ENCODE measurements at regions not wholly inside any gene's neighbourhood (a gene's known extent, or its start where the extent isn't known, plus 50 kb on each side); places are given as distances from the start of the nearest gene placed in this dataset.

GRCh38 chr5:33049842-33050241 lies 338.7 kb downstream of the NPR3 start:
- Histone ChIP-seq H3K9ac (ENCODE audit: low read length) (no peak overlapping the region), H3K27me3 (ENCODE audit: control insufficient read depth, insufficient read depth, low read length) (no peaks in the 10 kb centered on the region), H3K36me3 (ENCODE audit: control insufficient read depth, insufficient read depth, low read length) (no peaks in the 10 kb centered on the region), H3K4me3 (ENCODE audit: low read length) (no peak overlapping the region), H3K27ac (ENCODE audit: low read depth, low read length) (no peak overlapping the region), H3K4me1 (ENCODE audit: control insufficient read depth, insufficient read depth, low read length) (no peaks in the 10 kb centered on the region)

- no peak overlapping the region for H3K27ac ChIP-seq (ENCODE audit: low read depth, low read length)
- H3K4me1 ChIP-seq (ENCODE audit: control insufficient read depth, insufficient read depth, low read length): no peaks in the 10 kb centered on the region
- H3K4me3 ChIP-seq (ENCODE audit: low read length): no peak overlapping the region
- H3K9ac ChIP-seq (ENCODE audit: low read length): no peak overlapping the region
- H3K27me3 ChIP-seq (ENCODE audit: control insufficient read depth, insufficient read depth, low read length): no peaks in the 10 kb centered on the region
- no peaks in the 10 kb centered on the region for H3K36me3 ChIP-seq (ENCODE audit: control insufficient read depth, insufficient read depth, low read length)
These were observed 348.0 kb downstream of the NPR3 start for GRCh38 chr5:33059081-33059480.

DNA sequence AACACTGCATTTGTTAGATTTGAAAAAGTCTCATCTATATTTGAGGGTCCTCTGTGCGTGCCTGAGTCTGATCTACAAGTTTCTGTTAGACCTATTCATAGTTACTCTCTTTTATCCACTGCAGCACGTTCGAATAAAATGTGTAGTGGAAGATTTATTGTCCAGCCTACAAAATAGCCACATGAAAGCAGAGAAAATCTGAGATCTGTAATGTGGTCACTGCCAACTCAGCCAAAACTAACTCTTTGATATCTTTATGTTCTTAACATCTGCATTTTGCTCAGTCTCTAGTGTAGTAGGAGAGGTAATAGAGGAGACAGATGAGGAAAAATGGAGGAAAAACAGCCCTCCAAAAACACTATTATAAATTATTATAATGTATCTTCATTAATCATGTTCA lies 354.0 kb downstream of the NPR3 start:
- no peaks in the 10 kb centered on the region for H3K27me3 ChIP-seq (ENCODE audit: control insufficient read depth, insufficient read depth, low read length)
- no peak overlapping the region for H3K4me3 ChIP-seq (ENCODE audit: low read length)
- no peak overlapping the region for H3K9ac ChIP-seq (ENCODE audit: low read length)
- H3K27ac ChIP-seq (ENCODE audit: low read depth, low read length): no peak overlapping the region
- no peaks in the 10 kb centered on the region for H3K4me1 ChIP-seq (ENCODE audit: control insufficient read depth, insufficient read depth, low read length)
- H3K36me3 ChIP-seq (ENCODE audit: control insufficient read depth, insufficient read depth, low read length): no peaks in the 10 kb centered on the region

- Histone ChIP-seq H3K27me3 (ENCODE audit: control insufficient read depth, insufficient read depth, low read length) (no peaks in the 10 kb centered on the region), H3K27ac (ENCODE audit: low read depth, low read length) (no peak overlapping the region), H3K4me1 (ENCODE audit: control insufficient read depth, insufficient read depth, low read length) (no peaks in the 10 kb centered on the region), H3K9ac (ENCODE audit: low read length) (no peak overlapping the region), H3K4me3 (ENCODE audit: low read length) (no peak overlapping the region), H3K36me3 (ENCODE audit: control insufficient read depth, insufficient read depth, low read length) (no peaks in the 10 kb centered on the region)
These were observed 356.2 kb downstream of the NPR3 start for GRCh38 chr5:33067291-33067690.

DNA sequence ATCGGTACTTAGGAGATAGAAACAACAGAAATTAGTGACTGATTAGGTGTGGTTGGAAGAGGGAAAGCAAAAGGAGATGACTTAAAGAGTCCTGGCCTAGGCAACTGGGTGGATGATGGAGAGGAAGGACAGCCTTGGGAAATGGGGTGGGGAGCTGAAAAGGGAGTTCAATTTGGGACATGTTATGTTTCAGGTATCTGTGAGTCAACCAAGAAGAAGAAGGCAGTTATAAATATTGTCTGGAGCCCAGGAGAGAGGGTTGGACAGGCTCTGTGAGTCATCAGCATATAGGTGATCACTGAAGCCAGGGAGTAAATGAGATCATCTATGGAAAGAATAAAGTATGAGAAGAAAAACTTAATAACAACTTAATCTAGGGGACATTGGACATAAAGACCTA lies 357.7 kb downstream of the NPR3 start:
- H3K4me1 ChIP-seq (ENCODE audit: control insufficient read depth, insufficient read depth, low read length): no peaks in the 10 kb centered on the region
- H3K27me3 ChIP-seq (ENCODE audit: control insufficient read depth, insufficient read depth, low read length): no peaks in the 10 kb centered on the region
- no peak overlapping the region for H3K9ac ChIP-seq (ENCODE audit: low read length)
- no peaks in the 10 kb centered on the region for H3K36me3 ChIP-seq (ENCODE audit: control insufficient read depth, insufficient read depth, low read length)
- no peak overlapping the region for H3K4me3 ChIP-seq (ENCODE audit: low read length)
- no peak overlapping the region for H3K27ac ChIP-seq (ENCODE audit: low read depth, low read length)

GRCh38 chr5:33072296-33072695 lies 361.2 kb downstream of the NPR3 start:
- Histone ChIP-seq H3K27me3 (ENCODE audit: control insufficient read depth, insufficient read depth, low read length) (no peaks in the 10 kb centered on the region), H3K36me3 (ENCODE audit: control insufficient read depth, insufficient read depth, low read length) (no peaks in the 10 kb centered on the region), H3K4me3 (ENCODE audit: low read length) (no peak overlapping the region), H3K4me1 (ENCODE audit: control insufficient read depth, insufficient read depth, low read length) (no peaks in the 10 kb centered on the region), H3K9ac (ENCODE audit: low read length) (no peak overlapping the region), H3K27ac (ENCODE audit: low read depth, low read length) (no peak overlapping the region)

- Histone ChIP-seq H3K4me1 (ENCODE audit: control insufficient read depth, insufficient read depth, low read length) (no peaks in the 10 kb centered on the region), H3K27ac (ENCODE audit: low read depth, low read length) (no peak overlapping the region), H3K4me3 (ENCODE audit: low read length) (no peak overlapping the region), H3K36me3 (ENCODE audit: control insufficient read depth, insufficient read depth, low read length) (no peaks in the 10 kb centered on the region), H3K9ac (ENCODE audit: low read length) (no peak overlapping the region), H3K27me3 (ENCODE audit: control insufficient read depth, insufficient read depth, low read length) (no peaks in the 10 kb centered on the region)
These were observed 361.6 kb downstream of the NPR3 start for GRCh38 chr5:33072726-33073125.

DNA sequence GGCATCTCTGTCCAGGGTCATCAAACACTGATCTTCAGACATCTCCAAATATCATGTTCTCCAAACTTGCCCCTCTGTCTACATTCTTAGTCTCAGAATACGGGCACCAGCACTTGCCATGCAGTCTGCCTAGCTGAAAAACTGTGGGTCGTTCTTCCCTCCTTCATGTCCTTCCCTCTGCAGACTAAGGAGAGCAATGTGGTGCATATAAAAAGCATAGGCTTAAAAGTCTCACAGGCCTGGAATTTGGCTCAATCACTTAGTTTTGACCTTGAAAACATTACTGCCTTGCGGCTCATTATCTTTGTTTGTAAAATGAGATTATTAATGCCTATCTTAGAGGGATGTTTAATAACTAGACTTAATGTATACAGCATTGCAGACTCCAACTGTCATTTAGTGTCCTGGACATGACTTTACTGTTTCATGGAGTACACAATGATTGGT lies 362.8 kb downstream of the NPR3 start:
- Histone ChIP-seq H3K36me3 (ENCODE audit: control insufficient read depth, insufficient read depth, low read length) (no peaks in the 10 kb centered on the region), H3K27ac (ENCODE audit: low read depth, low read length) (no peak overlapping the region), H3K4me3 (ENCODE audit: low read length) (no peak overlapping the region), H3K27me3 (ENCODE audit: control insufficient read depth, insufficient read depth, low read length) (no peaks in the 10 kb centered on the region), H3K9ac (ENCODE audit: low read length) (no peak overlapping the region), H3K4me1 (ENCODE audit: control insufficient read depth, insufficient read depth, low read length) (no peaks in the 10 kb centered on the region)

GRCh38 chr5:33074548-33074947 lies 363.4 kb downstream of the NPR3 start:
- H3K27me3 ChIP-seq (ENCODE audit: control insufficient read depth, insufficient read depth, low read length): no peaks in the 10 kb centered on the region
- H3K27ac ChIP-seq (ENCODE audit: low read depth, low read length): no peak overlapping the region
- no peaks in the 10 kb centered on the region for H3K36me3 ChIP-seq (ENCODE audit: control insufficient read depth, insufficient read depth, low read length)
- H3K9ac ChIP-seq (ENCODE audit: low read length): no peak overlapping the region
- peaks cover 2% of the 10 kb centered on the region for H3K4me1 ChIP-seq (ENCODE audit: control insufficient read depth, insufficient read depth, low read length)
- no peak overlapping the region for H3K4me3 ChIP-seq (ENCODE audit: low read length)

GRCh38 chr5:33075731-33076130 lies 364.6 kb downstream of the NPR3 start:
- Histone ChIP-seq H3K27me3 (ENCODE audit: control insufficient read depth, insufficient read depth, low read length) (no peaks in the 10 kb centered on the region), H3K36me3 (ENCODE audit: control insufficient read depth, insufficient read depth, low read length) (no peaks in the 10 kb centered on the region), H3K9ac (ENCODE audit: low read length) (no peak overlapping the region), H3K27ac (ENCODE audit: low read depth, low read length) (no peak overlapping the region), H3K4me1 (ENCODE audit: control insufficient read depth, insufficient read depth, low read length) (peaks cover 2% of the 10 kb centered on the region), H3K4me3 (ENCODE audit: low read length) (no peak overlapping the region)

DNA sequence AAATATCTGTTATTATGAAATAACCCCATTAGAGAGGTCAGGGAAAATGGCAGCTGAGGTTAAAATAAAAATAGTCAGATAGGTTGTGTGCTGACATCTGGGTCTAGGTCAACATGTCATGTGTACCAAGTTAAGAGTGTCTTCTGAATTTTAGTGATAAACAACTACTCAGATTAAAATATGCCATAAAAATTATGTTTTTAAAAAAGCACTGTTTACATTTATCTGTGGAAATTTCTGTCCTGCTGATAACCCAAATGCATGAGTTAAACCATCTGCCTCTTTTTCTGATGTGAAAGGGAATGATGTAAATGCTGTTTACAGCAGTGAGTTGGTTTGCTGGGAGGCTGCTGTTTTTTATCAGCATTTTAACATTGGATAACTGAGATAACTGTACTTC lies 361.2 kb upstream of the TARS1 start:
- Histone ChIP-seq H3K4me1 (ENCODE audit: control insufficient read depth, insufficient read depth, low read length) (peaks cover 2% of the 10 kb centered on the region), H3K4me3 (ENCODE audit: low read length) (no peak overlapping the region), H3K27ac (ENCODE audit: low read depth, low read length) (no peak overlapping the region), H3K27me3 (ENCODE audit: control insufficient read depth, insufficient read depth, low read length) (no peaks in the 10 kb centered on the region), H3K9ac (ENCODE audit: low read length) (no peak overlapping the region), H3K36me3 (ENCODE audit: control insufficient read depth, insufficient read depth, low read length) (no peaks in the 10 kb centered on the region)

DNA sequence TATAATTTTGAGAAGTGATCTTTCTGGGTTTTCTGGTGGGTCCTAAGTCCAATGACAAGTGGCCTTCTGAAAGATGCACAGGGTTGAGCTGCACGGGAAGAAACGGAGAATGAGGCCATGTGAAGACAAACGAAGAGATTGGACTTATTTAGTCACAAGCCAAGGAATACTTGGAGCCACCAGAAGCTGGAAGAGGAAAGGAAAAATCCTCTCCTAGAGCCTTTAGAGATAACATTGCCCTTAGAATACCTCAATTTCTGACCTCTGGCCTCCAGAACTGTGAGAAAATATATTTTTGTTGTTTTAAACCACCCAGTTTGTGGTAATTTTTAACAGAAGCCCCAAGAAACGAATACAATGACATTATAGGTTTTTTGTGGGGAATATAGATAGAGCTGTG lies 360.5 kb upstream of the TARS1 start:
- H3K27ac ChIP-seq (ENCODE audit: low read depth, low read length): no peak overlapping the region
- peaks cover 2% of the 10 kb centered on the region for H3K4me1 ChIP-seq (ENCODE audit: control insufficient read depth, insufficient read depth, low read length)
- H3K27me3 ChIP-seq (ENCODE audit: control insufficient read depth, insufficient read depth, low read length): no peaks in the 10 kb centered on the region
- H3K9ac ChIP-seq (ENCODE audit: low read length): no peak overlapping the region
- no peaks in the 10 kb centered on the region for H3K36me3 ChIP-seq (ENCODE audit: control insufficient read depth, insufficient read depth, low read length)
- H3K4me3 ChIP-seq (ENCODE audit: low read length): no peak overlapping the region

DNA sequence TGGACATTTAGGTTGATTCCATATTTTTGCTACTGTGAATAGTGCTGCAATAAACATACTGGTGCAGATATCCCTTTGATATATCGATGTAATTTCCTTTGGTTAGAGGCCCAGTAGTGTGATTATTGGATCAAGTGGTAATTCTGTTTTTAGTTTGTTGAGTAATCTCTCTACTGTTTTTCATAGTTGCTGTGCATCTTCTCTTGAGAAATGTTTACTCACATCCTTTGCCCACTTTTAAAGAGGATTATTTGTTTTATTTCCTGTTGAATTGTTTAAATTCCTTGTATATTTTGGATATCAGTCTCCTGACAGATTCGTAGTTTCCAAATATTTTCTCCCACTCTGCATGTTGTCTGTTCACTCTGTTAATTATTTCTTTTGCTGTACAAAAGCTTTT lies 352.6 kb upstream of the TARS1 start:
- Histone ChIP-seq H3K9ac (ENCODE audit: low read length) (no peak overlapping the region), H3K4me3 (ENCODE audit: low read length) (no peak overlapping the region), H3K36me3 (ENCODE audit: control insufficient read depth, insufficient read depth, low read length) (no peaks in the 10 kb centered on the region), H3K27me3 (ENCODE audit: control insufficient read depth, insufficient read depth, low read length) (no peaks in the 10 kb centered on the region), H3K4me1 (ENCODE audit: control insufficient read depth, insufficient read depth, low read length) (no peaks in the 10 kb centered on the region), H3K27ac (ENCODE audit: low read depth, low read length) (no peak overlapping the region)

All from rectal smooth muscle tissue (tissue), 1 donor.